HEK293T (cell line): ENCODE measurements at regions not wholly inside any gene's neighbourhood (a gene's known extent, or its start where the extent isn't known, plus 50 kb on each side); places are given as distances from the start of the nearest gene placed in this dataset.

Experiments
- CTCF ChIA-PET: fragments of 350-600 bp; formaldehyde crosslinking; extraction: SDS; loops from one replicate; lab custom pipeline; 2021; ENCODE audit warnings: antibody characterized with exemption, inconsistent platforms; lab: Yijun Ruan, JAX
- POLR2A ChIA-PET: fragments of 350-600 bp; formaldehyde crosslinking; extraction: SDS; loops from one replicate; lab custom pipeline; 2020; ENCODE audit warnings: antibody characterized with exemption, inconsistent platforms; lab: Yijun Ruan, JAX
- DNase-seq: peaks from one replicate; pipeline ENCODE4 v3.0.0; 2012; ENCODE audit warnings: mixed read lengths; ENCODE audit errors: extremely low spot score
- ARNT ChIP-seq: fragments of 450-650 bp; IDR thresholded peaks from 2 replicates; pipeline ENCODE4 v1.6.1; 2017; ENCODE audit warnings: mild to moderate bottlenecking
- BHLHE40 ChIP-seq: fragments of 450-650 bp; IDR thresholded peaks from 2 replicates; pipeline ENCODE4 v1.6.1; 2016; ENCODE audit warnings: mild to moderate bottlenecking, moderate library complexity, borderline replicate concordance
- CTBP1 ChIP-seq: fragments of 450-650 bp; IDR thresholded peaks from 2 replicates; pipeline ENCODE4 v1.6.1; 2016; ENCODE audit warnings: borderline replicate concordance
- ELF4 ChIP-seq: fragments of 450-650 bp; IDR thresholded peaks from 2 replicates; pipeline ENCODE4 v1.6.1; 2017; ENCODE audit warnings: antibody characterized with exemption
- FOXA1 ChIP-seq: fragments of 450-650 bp; IDR thresholded peaks from 2 replicates; pipeline ENCODE4 v1.6.1; 2016; ENCODE audit warnings: mild to moderate bottlenecking
- FOXK2 ChIP-seq: fragments of 450-650 bp; IDR thresholded peaks from 2 replicates; pipeline ENCODE4 v1.6.1; 2016; ENCODE audit warnings: mild to moderate bottlenecking
- FOXM1 ChIP-seq: fragments of 450-650 bp; IDR thresholded peaks from 2 replicates; pipeline ENCODE4 v1.6.1; 2017; ENCODE audit warnings: mild to moderate bottlenecking, borderline replicate concordance
- HDGF ChIP-seq: fragments of 450-650 bp; IDR thresholded peaks from 2 replicates; pipeline ENCODE4 v1.6.1; 2017; ENCODE audit warnings: antibody characterized with exemption, borderline replicate concordance
- L3MBTL2 ChIP-seq: fragments of 450-650 bp; conservative IDR thresholded peaks from 2 replicates; pipeline ENCODE4 v1.6.1; 2016; ENCODE audit warnings: mild to moderate bottlenecking
- LEF1 ChIP-seq: fragments of 450-650 bp; IDR thresholded peaks from 2 replicates; pipeline ENCODE4 v1.6.1; 2017; ENCODE audit warnings: mild to moderate bottlenecking, borderline replicate concordance
- NFRKB ChIP-seq: fragments of 450-650 bp; IDR thresholded peaks from 2 replicates; pipeline ENCODE4 v1.6.1; 2016; ENCODE audit warnings: mild to moderate bottlenecking, moderate library complexity
- SP1 ChIP-seq: fragments of 450-650 bp; IDR thresholded peaks from 2 replicates; pipeline ENCODE4 v1.6.1; 2017
- SUZ12 ChIP-seq: fragments of 450-650 bp; IDR thresholded peaks from 2 replicates; pipeline ENCODE4 v1.6.1; 2016; ENCODE audit warnings: mild to moderate bottlenecking
- TARDBP ChIP-seq: fragments of 450-650 bp; IDR thresholded peaks from 2 replicates; pipeline ENCODE4 v1.6.1; 2016
- ZNF384 ChIP-seq: fragments of 450-650 bp; IDR thresholded peaks from 2 replicates; pipeline ENCODE4 v1.6.1; 2016
- TF ChIP-seq, protein P1 (sequence below): fragments of 450-650 bp; IDR thresholded peaks from 2 replicates; pipeline ENCODE4 v1.6.1; 2016

DNA sequence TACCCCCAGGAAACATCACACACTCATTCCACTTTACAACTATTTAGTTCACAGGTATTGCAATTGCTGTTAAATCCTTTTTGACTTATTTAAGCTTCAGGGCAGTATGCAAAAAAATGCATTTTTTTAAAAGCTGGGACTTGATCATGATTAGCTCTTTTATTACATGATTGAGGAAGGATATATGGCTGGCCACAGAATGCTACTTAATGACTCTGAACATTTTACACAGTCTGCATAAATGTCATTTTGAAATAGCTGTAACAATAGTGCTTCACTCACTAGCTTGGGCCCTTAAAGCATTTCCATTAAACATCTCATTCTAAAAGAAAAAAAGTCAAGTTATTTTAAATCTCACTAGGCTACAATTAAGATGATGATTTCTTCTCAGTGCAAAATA, 429.7 kb downstream of the FRK start:
- ChIA-PET POLR2A (no interaction called here), CTCF (no interaction called here)
- no peak for TF ChIP-seq HDGF
- TF ChIP-seq FOXA1, result no peak
- TF ChIP-seq SUZ12, result no peak
- no peak for TF ChIP-seq NFRKB
- no peak for TF ChIP-seq SP1
- no peak for TF ChIP-seq CTBP1
- TF ChIP-seq, protein P1, sequence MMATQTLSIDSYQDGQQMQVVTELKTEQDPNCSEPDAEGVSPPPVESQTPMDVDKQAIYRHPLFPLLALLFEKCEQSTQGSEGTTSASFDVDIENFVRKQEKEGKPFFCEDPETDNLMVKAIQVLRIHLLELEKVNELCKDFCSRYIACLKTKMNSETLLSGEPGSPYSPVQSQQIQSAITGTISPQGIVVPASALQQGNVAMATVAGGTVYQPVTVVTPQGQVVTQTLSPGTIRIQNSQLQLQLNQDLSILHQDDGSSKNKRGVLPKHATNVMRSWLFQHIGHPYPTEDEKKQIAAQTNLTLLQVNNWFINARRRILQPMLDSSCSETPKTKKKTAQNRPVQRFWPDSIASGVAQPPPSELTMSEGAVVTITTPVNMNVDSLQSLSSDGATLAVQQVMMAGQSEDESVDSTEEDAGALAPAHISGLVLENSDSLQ, result no peak
- TF ChIP-seq FOXK2, result no peak
- no peak for TF ChIP-seq BHLHE40
- TF ChIP-seq ZNF384, result no peak
- no peak for TF ChIP-seq ELF4
- TF ChIP-seq TARDBP, result no peak
- TF ChIP-seq FOXM1, result no peak
- no peak for TF ChIP-seq L3MBTL2
- no peak for TF ChIP-seq ARNT
- no peak for TF ChIP-seq LEF1
- DNase-seq, result no peak

DNA sequence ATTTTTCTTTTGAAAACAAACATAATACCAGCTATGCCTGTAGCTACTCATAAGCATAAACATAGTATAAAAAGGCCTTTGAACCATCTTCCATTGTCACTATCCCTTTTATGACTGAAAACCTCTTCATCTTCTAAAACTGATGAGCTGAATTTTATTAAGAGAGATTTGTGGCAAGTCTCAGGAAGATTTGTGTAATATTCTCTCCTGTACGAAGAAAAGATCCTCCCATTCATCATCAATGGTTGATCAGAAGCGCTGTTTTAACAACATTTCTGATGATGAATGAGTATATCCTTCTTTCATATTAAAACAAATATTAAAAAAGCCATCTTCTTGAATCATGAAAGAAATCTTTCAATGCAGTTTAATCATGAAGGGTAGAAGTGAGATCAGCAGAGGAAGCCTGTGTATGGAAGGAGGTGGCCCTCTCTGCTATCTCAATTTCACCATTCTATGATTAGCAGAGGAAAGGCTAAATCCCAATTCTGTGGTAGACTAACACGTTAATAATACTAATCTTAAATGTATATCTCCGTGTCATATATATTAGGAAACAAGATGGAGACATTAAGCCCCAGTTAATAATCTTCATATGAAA, 430.2 kb downstream of the FRK start:
- DNase-seq, result no peak
- TF ChIP-seq FOXA1 (no peak), LEF1 (no peak), HDGF (no peak), SUZ12 (no peak), ZNF384 (no peak), BHLHE40 (no peak), FOXM1 (no peak), ARNT (no peak), NFRKB (no peak), TARDBP (no peak), L3MBTL2 (no peak), ELF4 (no peak), SP1 (no peak), CTBP1 (no peak)
- TF ChIP-seq, protein P1, result no peak
- ChIA-PET CTCF (no interaction called here), POLR2A (no interaction called here)

DNA sequence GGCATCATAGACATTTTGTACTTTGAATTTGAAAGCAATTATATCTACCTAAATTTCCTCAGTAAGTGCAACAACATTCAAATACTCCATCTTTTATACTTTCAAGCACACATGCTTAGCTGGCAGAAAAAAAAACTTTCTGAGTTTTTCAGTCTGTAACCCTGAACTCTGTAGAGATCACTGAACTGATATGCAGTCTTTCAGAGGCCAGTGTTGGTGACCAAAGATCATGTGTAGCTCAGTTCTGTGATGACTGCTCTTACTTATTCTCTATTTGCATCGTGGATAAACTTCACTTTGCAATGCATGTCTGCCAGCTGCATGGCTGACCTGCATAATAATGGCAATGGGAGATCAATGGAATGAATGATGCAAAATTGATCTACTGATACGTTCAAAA, 431.3 kb downstream of the FRK start:
- CTCF ChIA-PET, result no interaction called here
- no peak for TF ChIP-seq SP1
- no peak for TF ChIP-seq ARNT
- no peak for DNase-seq
- POLR2A ChIA-PET, result no interaction called here

DNA sequence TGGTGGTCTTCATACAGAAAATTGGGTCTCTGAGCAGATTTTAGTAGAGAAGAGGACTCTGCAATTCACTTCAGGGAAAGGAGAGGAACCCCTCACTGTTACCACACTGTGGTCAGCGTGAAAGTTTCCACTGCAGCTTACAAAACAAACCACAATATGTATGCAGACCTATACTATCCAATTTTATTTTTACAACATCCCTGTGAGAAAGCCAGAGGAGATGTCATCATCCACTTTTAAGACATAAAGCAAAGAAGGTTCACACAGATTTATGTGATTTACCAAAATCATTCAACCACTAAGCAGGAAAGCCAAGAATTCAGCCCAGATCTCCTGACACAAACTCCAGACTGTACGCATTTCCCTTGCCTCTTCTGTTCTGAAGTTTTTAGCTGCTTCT, 442.4 kb downstream of the FRK start:
- TF ChIP-seq L3MBTL2 (no peak), LEF1 (no peak), BHLHE40 (no peak), CTBP1 (no peak), ARNT (no peak), FOXM1 (no peak), TARDBP (no peak), NFRKB (no peak), ZNF384 (no peak), FOXK2 (no peak), ELF4 (no peak), SP1 (no peak)
- TF ChIP-seq, protein P1, result no peak
- POLR2A ChIA-PET, result no interaction called here
- DNase-seq, result no peak
- CTCF ChIA-PET, result no interaction called here

DNA sequence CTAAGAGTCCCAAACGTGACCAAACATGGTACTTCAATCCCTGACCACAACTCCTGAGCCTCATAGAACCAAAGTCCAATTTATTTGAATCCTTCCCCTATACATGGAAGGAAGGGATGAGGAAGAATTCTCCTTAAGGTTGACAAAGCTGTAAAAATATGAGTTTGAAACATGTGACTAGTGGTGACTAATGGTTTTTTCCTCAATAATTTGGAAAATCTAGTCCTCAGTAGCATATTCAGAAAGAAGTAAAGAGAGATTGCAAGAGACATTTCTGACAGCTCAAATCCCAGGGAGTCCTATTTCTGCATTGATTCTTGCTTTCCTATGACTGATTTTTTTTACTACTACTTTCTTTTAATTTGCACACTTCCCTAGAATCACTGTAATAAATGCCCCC, 443.7 kb downstream of the FRK start:
- no peak for DNase-seq
- CTCF ChIA-PET, result no interaction called here

DNA sequence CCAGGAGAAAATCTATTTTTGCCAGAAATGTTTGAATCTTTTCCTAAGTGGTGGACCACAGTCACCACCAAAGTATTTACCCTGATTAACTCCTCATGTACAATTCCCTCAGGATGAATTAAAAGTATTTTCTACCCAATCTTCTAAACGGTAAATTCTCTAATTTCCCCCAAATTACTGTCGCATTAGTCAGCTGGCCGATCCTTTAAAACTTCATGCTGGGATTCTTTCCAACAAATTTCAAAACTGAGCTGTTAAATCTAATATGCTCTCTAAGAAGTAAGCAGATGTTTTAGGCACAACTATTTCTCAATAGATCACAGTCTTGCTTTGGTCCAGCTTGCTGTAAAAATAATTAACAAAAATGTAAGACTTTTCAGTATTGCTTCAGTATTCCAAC, 447.2 kb downstream of the FRK start:
- CTCF ChIA-PET, result no interaction called here
- TF ChIP-seq LEF1 (no peak), SP1 (no peak)
- DNase-seq, result no peak
- POLR2A ChIA-PET, result no interaction called here

More for the DNA sequence above, 443.7 kb downstream of the FRK start:
- POLR2A ChIA-PET, result no interaction called here
- TF ChIP-seq SUZ12, result no peak
- no peak for TF ChIP-seq CTBP1
- no peak for TF ChIP-seq FOXK2
- no peak for TF ChIP-seq FOXA1
- TF ChIP-seq ZNF384, result no peak

DNA sequence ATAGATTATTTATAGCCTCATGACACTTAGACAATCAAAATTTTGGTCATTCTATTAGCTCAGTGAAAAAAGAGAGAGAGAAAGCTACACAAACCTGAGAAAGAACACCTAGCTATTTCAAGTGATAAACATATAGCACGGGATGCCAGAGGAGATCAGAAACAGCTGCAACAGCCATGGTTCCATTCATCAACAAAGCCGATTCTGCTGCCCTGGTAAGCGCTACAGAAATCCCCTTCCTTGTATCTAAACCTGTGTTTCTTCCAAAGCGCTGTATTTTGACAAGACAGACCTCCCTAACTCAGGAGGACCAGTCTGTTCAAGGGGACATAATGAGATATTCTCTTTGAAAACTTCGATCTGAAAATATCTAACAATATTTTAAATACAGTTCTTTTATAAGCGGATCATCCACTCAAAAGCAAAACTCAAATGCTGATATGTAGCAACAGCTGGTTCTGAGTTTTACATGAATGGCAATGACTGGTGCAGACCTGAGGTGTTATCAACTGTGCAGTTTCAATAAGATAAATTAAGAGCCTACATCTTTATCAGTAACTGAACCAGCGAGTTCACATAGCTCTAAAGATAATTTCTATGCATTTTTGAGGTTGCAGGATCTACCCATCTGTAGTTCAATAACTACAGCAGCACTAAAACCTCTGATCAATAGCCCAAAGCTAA, 447.8 kb downstream of the FRK start:
- ChIA-PET POLR2A (no interaction called here), CTCF (no interaction called here)
- TF ChIP-seq SP1 (no peak), TARDBP (no peak), HDGF (no peak), FOXK2 (no peak), L3MBTL2 (no peak), NFRKB (no peak), FOXM1 (no peak), CTBP1 (no peak), FOXA1 (no peak), ELF4 (no peak)
- TF ChIP-seq, protein P1, result no peak
- DNase-seq, result no peak
